ENCODE measurements at regions not wholly inside any gene's neighbourhood (a gene's known extent, or its start where the extent isn't known, plus 50 kb on each side); places are given as distances from the start of the nearest gene placed in this dataset.
"Not testable (repeated sequence)": the region's sequence is repeated elsewhere in the genome, so short reads cannot be mapped to it uniquely, and the experiment has no call there.

GRCh38 chr2:147165697-147166382 is 679.0 kb upstream of the ACVR2A start:
- Histone ChIP-seq H3K4me3 (ENCODE audit: low read length) (no peak overlapping the region), H3K9me3 (ENCODE audit: insufficient read depth, low read depth, low read length) (no peaks in the 10 kb centered on the region), H3K27ac (ENCODE audit: low read length) (no peak overlapping the region), H3K27me3 (ENCODE audit: insufficient read depth, low read length) (no peaks in the 10 kb centered on the region), H3K36me3 (ENCODE audit: insufficient read depth, low read depth, low read length) (no peaks in the 10 kb centered on the region), H3K4me1 (ENCODE audit: insufficient read depth, low read length) (no peaks in the 10 kb centered on the region), H3K9ac (ENCODE audit: low read depth, low read length) (no peak overlapping the region)

DNA sequence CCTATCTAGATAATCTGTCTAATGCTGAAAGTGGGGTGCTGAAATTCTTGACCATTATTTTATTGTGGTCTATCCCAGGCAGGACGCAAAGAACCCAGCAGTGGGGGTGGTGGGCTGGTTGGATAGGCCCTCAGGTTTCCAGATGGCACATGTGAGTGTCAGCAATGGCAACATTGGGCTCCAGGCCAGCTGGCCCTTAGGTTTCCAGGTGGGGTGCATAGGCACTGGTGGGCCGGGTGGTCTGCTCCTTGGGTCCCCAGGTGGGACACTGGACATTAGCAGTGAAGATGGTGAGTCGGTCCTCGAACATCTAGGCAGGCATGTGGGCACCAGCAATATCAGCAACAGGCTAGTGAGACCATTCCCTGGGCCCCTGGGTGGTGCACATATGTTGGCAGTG is 680.3 kb upstream of the ACVR2A start:
- H3K4me3 ChIP-seq (ENCODE audit: low read length): no peak overlapping the region
- H3K36me3 ChIP-seq (ENCODE audit: insufficient read depth, low read depth, low read length): no peaks in the 10 kb centered on the region
- H3K9me3 ChIP-seq (ENCODE audit: insufficient read depth, low read depth, low read length): no peaks in the 10 kb centered on the region
- H3K9ac ChIP-seq (ENCODE audit: low read depth, low read length): no peak overlapping the region
- H3K27me3 ChIP-seq (ENCODE audit: insufficient read depth, low read length): no peaks in the 10 kb centered on the region
- no peak overlapping the region for H3K27ac ChIP-seq (ENCODE audit: low read length)
- no peaks in the 10 kb centered on the region for H3K4me1 ChIP-seq (ENCODE audit: insufficient read depth, low read length)

- no peak overlapping the region for H3K27ac ChIP-seq (ENCODE audit: low read length)
- H3K36me3 ChIP-seq (ENCODE audit: insufficient read depth, low read depth, low read length): no peaks in the 10 kb centered on the region
- no peaks in the 10 kb centered on the region for H3K27me3 ChIP-seq (ENCODE audit: insufficient read depth, low read length)
- H3K4me3 ChIP-seq (ENCODE audit: low read length): no peak overlapping the region
- no peaks in the 10 kb centered on the region for H3K9me3 ChIP-seq (ENCODE audit: insufficient read depth, low read depth, low read length)
- H3K4me1 ChIP-seq (ENCODE audit: insufficient read depth, low read length): no peaks in the 10 kb centered on the region
- no peak overlapping the region for H3K9ac ChIP-seq (ENCODE audit: low read depth, low read length)
Measured at GRCh38 chr2:147161746-147162145, 683.1 kb upstream of the ACVR2A start.

- Histone ChIP-seq H3K9me3 (ENCODE audit: insufficient read depth, low read depth, low read length) (no peaks in the 10 kb centered on the region), H3K36me3 (ENCODE audit: insufficient read depth, low read depth, low read length) (no peaks in the 10 kb centered on the region), H3K9ac (ENCODE audit: low read depth, low read length) (no peak overlapping the region), H3K4me1 (ENCODE audit: insufficient read depth, low read length) (no peaks in the 10 kb centered on the region), H3K4me3 (ENCODE audit: low read length) (no peak overlapping the region), H3K27me3 (ENCODE audit: insufficient read depth, low read length) (no peaks in the 10 kb centered on the region), H3K27ac (ENCODE audit: low read length) (no peak overlapping the region)
Measured at GRCh38 chr2:147156970-147157369, 687.9 kb upstream of the ACVR2A start.

- no peaks in the 10 kb centered on the region for H3K27me3 ChIP-seq (ENCODE audit: insufficient read depth, low read length)
- no peaks in the 10 kb centered on the region for H3K36me3 ChIP-seq (ENCODE audit: insufficient read depth, low read depth, low read length)
- no peak overlapping the region for H3K27ac ChIP-seq (ENCODE audit: low read length)
- H3K4me3 ChIP-seq (ENCODE audit: low read length): no peak overlapping the region
- no peak overlapping the region for H3K9ac ChIP-seq (ENCODE audit: low read depth, low read length)
- peaks cover 8% of the 10 kb centered on the region for H3K9me3 ChIP-seq (ENCODE audit: insufficient read depth, low read depth, low read length)
- no peaks in the 10 kb centered on the region for H3K4me1 ChIP-seq (ENCODE audit: insufficient read depth, low read length)
Measured at GRCh38 chr2:147150241-147150635, 694.6 kb upstream of the ACVR2A start.

- Histone ChIP-seq H3K36me3 (ENCODE audit: insufficient read depth, low read depth, low read length) (no peaks in the 10 kb centered on the region), H3K27ac (ENCODE audit: low read length) (no peak overlapping the region)
Measured at GRCh38 chr2:147149575-147150240, 695.1 kb upstream of the ACVR2A start.

GRCh38 chr2:147147802-147148201 is 697.0 kb upstream of the ACVR2A start:
- Histone ChIP-seq H3K27ac (ENCODE audit: low read length) (no peak overlapping the region), H3K9me3 (ENCODE audit: insufficient read depth, low read depth, low read length) (peaks cover 8% of the 10 kb centered on the region), H3K36me3 (ENCODE audit: insufficient read depth, low read depth, low read length) (no peaks in the 10 kb centered on the region), H3K4me1 (ENCODE audit: insufficient read depth, low read length) (no peaks in the 10 kb centered on the region), H3K27me3 (ENCODE audit: insufficient read depth, low read length) (no peaks in the 10 kb centered on the region), H3K9ac (ENCODE audit: low read depth, low read length) (no peak overlapping the region), H3K4me3 (ENCODE audit: low read length) (no peak overlapping the region)

More at GRCh38 chr2:147149575-147150240, 695.1 kb upstream of the ACVR2A start:
- Histone ChIP-seq H3K27me3 (ENCODE audit: insufficient read depth, low read length) (no peaks in the 10 kb centered on the region), H3K9ac (ENCODE audit: low read depth, low read length) (no peak overlapping the region), H3K4me3 (ENCODE audit: low read length) (no peak overlapping the region), H3K4me1 (ENCODE audit: insufficient read depth, low read length) (no peaks in the 10 kb centered on the region), H3K9me3 (ENCODE audit: insufficient read depth, low read depth, low read length) (peaks cover 8% of the 10 kb centered on the region)

- H3K4me1 ChIP-seq (ENCODE audit: insufficient read depth, low read length): no peaks in the 10 kb centered on the region
- H3K36me3 ChIP-seq (ENCODE audit: insufficient read depth, low read depth, low read length): no peaks in the 10 kb centered on the region
- H3K27ac ChIP-seq (ENCODE audit: low read length): no peak overlapping the region
- no peaks in the 10 kb centered on the region for H3K27me3 ChIP-seq (ENCODE audit: insufficient read depth, low read length)
- H3K9ac ChIP-seq (ENCODE audit: low read depth, low read length): no peak overlapping the region
- H3K9me3 ChIP-seq (ENCODE audit: insufficient read depth, low read depth, low read length): no peaks in the 10 kb centered on the region
- no peak overlapping the region for H3K4me3 ChIP-seq (ENCODE audit: low read length)
Measured at GRCh38 chr2:147141930-147142329, 702.9 kb upstream of the ACVR2A start.

- not testable (repeated sequence) for H3K27me3 ChIP-seq (ENCODE audit: insufficient read depth, low read length); H3K36me3 ChIP-seq (ENCODE audit: insufficient read depth, low read depth, low read length); H3K9ac ChIP-seq (ENCODE audit: low read depth, low read length); H3K4me1 ChIP-seq (ENCODE audit: insufficient read depth, low read length); H3K4me3 ChIP-seq (ENCODE audit: low read length); H3K27ac ChIP-seq (ENCODE audit: low read length); H3K9me3 ChIP-seq (ENCODE audit: insufficient read depth, low read depth, low read length)
Measured at GRCh38 chr2:147139732-147140131, 705.1 kb upstream of the ACVR2A start.

GRCh38 chr2:147137711-147138110 is 707.1 kb upstream of the ACVR2A start:
- Histone ChIP-seq H3K27me3 (ENCODE audit: insufficient read depth, low read length) (no peaks in the 10 kb centered on the region), H3K9me3 (ENCODE audit: insufficient read depth, low read depth, low read length) (no peaks in the 10 kb centered on the region), H3K9ac (ENCODE audit: low read depth, low read length) (no peak overlapping the region), H3K4me1 (ENCODE audit: insufficient read depth, low read length) (no peaks in the 10 kb centered on the region), H3K27ac (ENCODE audit: low read length) (no peak overlapping the region), H3K4me3 (ENCODE audit: low read length) (no peak overlapping the region), H3K36me3 (ENCODE audit: insufficient read depth, low read depth, low read length) (no peaks in the 10 kb centered on the region)

GRCh38 chr2:147135376-147135775 is 709.5 kb upstream of the ACVR2A start:
- H3K27me3 ChIP-seq (ENCODE audit: insufficient read depth, low read length): no peaks in the 10 kb centered on the region
- no peaks in the 10 kb centered on the region; the same call in 1 of the 2 replicates for H3K9me3 ChIP-seq (ENCODE audit: insufficient read depth, low read depth, low read length)
- no peaks in the 10 kb centered on the region for H3K4me1 ChIP-seq (ENCODE audit: insufficient read depth, low read length)
- no peak overlapping the region for H3K27ac ChIP-seq (ENCODE audit: low read length)
- H3K4me3 ChIP-seq (ENCODE audit: low read length): no peak overlapping the region
- no peaks in the 10 kb centered on the region for H3K36me3 ChIP-seq (ENCODE audit: insufficient read depth, low read depth, low read length)
- no peak overlapping the region for H3K9ac ChIP-seq (ENCODE audit: low read depth, low read length)

GRCh38 chr2:147133286-147133908 is 711.4 kb upstream of the ACVR2A start:
- Histone ChIP-seq H3K27ac (ENCODE audit: low read length) (no peak overlapping the region), H3K9ac (ENCODE audit: low read depth, low read length) (no peak overlapping the region), H3K4me1 (ENCODE audit: insufficient read depth, low read length) (no peaks in the 10 kb centered on the region), H3K9me3 (ENCODE audit: insufficient read depth, low read depth, low read length) (no peaks in the 10 kb centered on the region; the same call in 1 of the 2 replicates), H3K36me3 (ENCODE audit: insufficient read depth, low read depth, low read length) (no peaks in the 10 kb centered on the region), H3K4me3 (ENCODE audit: low read length) (no peak overlapping the region), H3K27me3 (ENCODE audit: insufficient read depth, low read length) (no peaks in the 10 kb centered on the region)
